Panc1 (cell line): ENCODE measurements at regions not wholly inside any gene's neighbourhood (a gene's known extent, or its start where the extent isn't known, plus 50 kb on each side); places are given as distances from the start of the nearest gene placed in this dataset.
"Not testable (repeated sequence)": the region's sequence is repeated elsewhere in the genome, so short reads cannot be mapped to it uniquely, and the experiment has no call there.

Experiments
- ATAC-seq: fragments of 200-7000 bp; cut with Tn5 transposase; 2 replicates; pipeline ENCODE4 v1.9.1; 2020; ENCODE audit warnings: mild to moderate bottlenecking, moderate library complexity
- BruUV-seq: library from RNA; stranded (reverse); fragments of 400-500 nt; replicated peaks from 2 replicates; lab custom pipeline; 2021; lab: Mats Ljungman, UMichigan
- CTCF ChIA-PET: fragments of 300-600 bp; sonication (Branson Sonifier 250); formaldehyde crosslinking; loops from one replicate; lab custom pipeline; 2022; ENCODE audit warnings: antibody characterized with exemption; lab: Charles Lee
- POLR2A ChIA-PET: fragments of 300-600 bp; sonication (Branson Sonifier 250); formaldehyde crosslinking; loops from one replicate; lab custom pipeline; 2022; ENCODE audit warnings: antibody characterized with exemption; lab: Charles Lee
- DNase-seq: peaks from one replicate; pipeline ENCODE4 v3.0.0-alpha.2; 2010; ENCODE audit warnings: low read depth, low spot score
- H3K27ac ChIP-seq: 2 replicates; pipeline ENCODE4 v1.5.1; 2011; ENCODE audit warnings: mild to moderate bottlenecking, low read length, inconsistent platforms
- H3K27me3 ChIP-seq: fragments of 200-500 bp; sonication (Bioruptor generic); 2 replicates; pipeline ENCODE4 v1.6.0; 2014; ENCODE audit warnings: low read length, inconsistent platforms; ENCODE audit not compliant: control insufficient read depth, insufficient read depth
- H3K36me3 ChIP-seq: fragments of 200-500 bp; sonication (Bioruptor generic); 2 replicates; pipeline ENCODE4 v1.5.1; 2014; ENCODE audit warnings: inconsistent platforms, mild to moderate bottlenecking, low read length, moderate library complexity; ENCODE audit not compliant: control insufficient read depth, insufficient read depth
- H3K4me1 ChIP-seq: 2 replicates; pipeline ENCODE4 v1.5.1; 2011; ENCODE audit warnings: inconsistent platforms, mild to moderate bottlenecking, low read length, moderate library complexity; ENCODE audit not compliant: control insufficient read depth, insufficient read depth
- H3K4me3 ChIP-seq, 2 experiments: 2 replicates each; pipeline ENCODE4 v1.5.1; 2011 to 2012; ENCODE audit warnings: low read depth in 2 of 2, low read length in 2 of 2, mild to moderate bottlenecking in 2 of 2, inconsistent platforms in 1 of 2, moderate library complexity in 1 of 2
- H3K9me3 ChIP-seq: fragments of 200-500 bp; sonication (Bioruptor generic); 2 replicates; pipeline ENCODE4 v1.5.1; 2014; ENCODE audit warnings: low read depth, mild to moderate bottlenecking, inconsistent platforms, low read length, moderate library complexity; ENCODE audit not compliant: control insufficient read depth, insufficient read depth
- CTCF ChIP-seq: fragments of 450-650 bp; IDR thresholded peaks from 2 replicates; pipeline ENCODE4 v1.5.1; 2017; ENCODE audit warnings: mild to moderate bottlenecking
- POLR2AphosphoS5 ChIP-seq: IDR thresholded peaks from 2 replicates; pipeline ENCODE4 v1.6.1; 2012; ENCODE audit warnings: mild to moderate bottlenecking, low read depth, low read length, moderate library complexity
- REST ChIP-seq, 2 experiments: IDR thresholded peaks; 2 replicates each; pipeline ENCODE4 v1.6.1; 2011 to 2012; ENCODE audit warnings: low read depth in 2 of 2, control low read depth in 1 of 2, low read length in 1 of 2, mild to moderate bottlenecking in 1 of 2, moderate library complexity in 1 of 2; ENCODE audit not compliant: insufficient read depth in 1 of 2
- SIN3A ChIP-seq: IDR thresholded peaks from 2 replicates; pipeline ENCODE4 v1.6.1; 2012; ENCODE audit warnings: low read depth, mild to moderate bottlenecking, low read length, moderate library complexity, borderline replicate concordance; ENCODE audit not compliant: insufficient read depth
- TCF7L2 ChIP-seq: IDR thresholded peaks from 2 replicates; pipeline ENCODE4 v1.6.1; 2011; ENCODE audit warnings: mild to moderate bottlenecking, low read depth, low read length, inconsistent platforms
- in situ Hi-C: cut with HindIII; loops from 2 replicates; pipeline ENCODE4 v1.10.0; 2016; ENCODE audit warnings: low sequenced_read_pairs, low pct_unique_long_range_greater_than_20kb
- intact Hi-C: fragments of 100-400 bp; cut with micrococcal nuclease; formaldehyde crosslinking; loops from one replicate; pipeline ENCODE4 v1.10.0; 2022; ENCODE audit not compliant: unreplicated experiment

DNA sequence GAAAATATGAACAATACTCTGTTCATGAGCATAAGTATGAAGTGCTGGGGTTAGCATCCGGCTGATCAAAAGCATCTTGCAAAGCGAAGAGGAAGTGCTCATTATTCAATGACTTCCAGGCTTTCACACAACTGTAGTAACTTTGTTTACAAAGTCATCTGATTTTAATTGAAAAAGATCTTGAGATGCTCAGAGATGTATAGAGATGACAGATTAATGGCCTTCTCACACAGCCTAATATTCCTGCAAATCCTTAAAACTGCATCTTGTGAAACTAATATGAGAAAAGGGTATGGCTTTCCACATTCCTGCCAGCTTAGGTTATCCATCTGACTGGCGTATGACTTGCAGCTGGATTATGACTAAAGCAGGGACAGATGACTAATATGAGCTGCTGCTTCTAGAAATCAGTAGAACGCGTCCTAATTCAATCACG, 125.4 kb downstream of the CASP12 start:
- ATAC-seq (no peak), DNase-seq (peak; percentile 69)
- Histone ChIP-seq H3K9me3 (no peaks in the 10 kb centered on the region), H3K4me3 (no peak overlapping the region), H3K27me3 (no peaks in the 10 kb centered on the region), H3K27ac (no peak overlapping the region), H3K36me3 (no peaks in the 10 kb centered on the region), H3K4me1 (no peaks in the 10 kb centered on the region)
- intact Hi-C loops = no loop called here
- in situ Hi-C loops = no loop called here
- BruUV-seq = no TSS peak
- POLR2A ChIA-PET = no interaction called here
- TF ChIP-seq REST (IDR thresholded peaks at IDR 0.05; ENCODE audit: insufficient read depth in 1 of 2, low read depth in 2 of 2, low read length in 1 of 2) (no peak), TCF7L2 (no peak)
- CTCF ChIA-PET = no interaction called here

DNA sequence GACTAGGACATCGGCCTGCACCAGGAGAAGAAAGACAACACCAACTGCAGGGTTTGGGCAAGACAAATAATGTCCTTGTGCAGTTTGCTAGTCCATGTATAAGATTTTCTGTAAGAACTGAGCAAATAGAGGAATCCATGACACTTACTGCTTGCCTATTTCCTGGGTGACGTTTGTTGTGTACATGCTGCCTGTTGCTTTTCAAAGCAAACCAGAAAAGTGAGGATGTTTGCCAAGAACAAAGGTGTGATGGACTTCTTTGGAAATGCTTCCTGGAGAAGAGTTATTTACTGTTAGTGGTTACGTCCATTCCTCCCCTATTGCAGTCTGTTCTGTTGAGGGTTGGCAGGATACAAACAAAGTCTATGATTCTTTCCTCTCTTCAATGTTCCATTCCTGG, 126.5 kb downstream of the CASP12 start:
- H3K4me1 ChIP-seq = no peaks in the 10 kb centered on the region
- ChIA-PET CTCF (no interaction called here), POLR2A (no interaction called here)
- no peaks in the 10 kb centered on the region for H3K9me3 ChIP-seq
- TF ChIP-seq REST (IDR thresholded peaks at IDR 0.05; ENCODE audit: insufficient read depth in 1 of 2, low read depth in 2 of 2, low read length in 1 of 2) = no peak
- TF ChIP-seq CTCF = no peak
- no peak for TF ChIP-seq TCF7L2
- no peak for TF ChIP-seq POLR2AphosphoS5
- no peak for TF ChIP-seq SIN3A
- DNase-seq (no peak), ATAC-seq (no peak)
- H3K27me3 ChIP-seq = no peaks in the 10 kb centered on the region
- no peak overlapping the region for H3K4me3 ChIP-seq
- H3K27ac ChIP-seq = no peak overlapping the region
- no peaks in the 10 kb centered on the region for H3K36me3 ChIP-seq
- intact Hi-C loops = no loop called here
- no TSS peak for BruUV-seq
- in situ Hi-C loops = no loop called here

DNA sequence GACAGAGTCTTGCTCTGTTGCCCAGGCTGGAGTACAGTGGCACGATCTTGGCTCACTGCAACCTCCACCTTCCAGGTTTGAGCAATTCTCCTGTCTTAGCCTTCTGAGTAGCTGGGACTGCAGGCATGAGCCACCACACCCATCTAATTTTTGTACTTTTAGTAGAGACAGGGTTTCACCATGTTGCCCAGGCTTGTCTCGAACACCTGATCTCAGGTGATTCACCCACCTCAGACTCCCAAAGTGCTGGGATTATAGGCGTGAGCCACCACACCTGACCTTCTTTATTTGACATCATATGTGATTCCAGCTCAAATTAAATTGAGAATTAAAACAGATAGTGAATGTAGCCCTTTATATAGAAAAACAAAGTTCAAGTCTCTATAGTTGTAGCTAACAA, 127.2 kb downstream of the CASP12 start:
- intact Hi-C loops, H3K27me3 ChIP-seq, H3K4me3 ChIP-seq, POLR2A ChIA-PET, CTCF ChIA-PET, BruUV-seq, H3K4me1 ChIP-seq, DNase-seq, in situ Hi-C loops, ATAC-seq, H3K36me3 ChIP-seq, H3K9me3 ChIP-seq, H3K27ac ChIP-seq: not testable (repeated sequence)
